ENCODE measurements at regions not wholly inside any gene's neighbourhood (a gene's known extent, or its start where the extent isn't known, plus 50 kb on each side); places are given as distances from the start of the nearest gene placed in this dataset.

- POLR2A ChIA-PET: no interaction called here
- TF ChIP-seq NRF1 (conservative IDR thresholded peaks at IDR 0.05 in 1 of 2, IDR thresholded peaks at IDR 0.05 in 1 of 2): no peak
- TF ChIP-seq ZNF280A (IDR thresholded peaks at IDR 0.05; ENCODE audit: low read depth, partially characterized antibody): no peak
- no peak for TF ChIP-seq SIN3A (IDR thresholded peaks at IDR 0.05; ENCODE audit: borderline replicate concordance in 2 of 2, control insufficient read depth in 1 of 2, low read depth in 2 of 2, low read length in 2 of 2)
- TF ChIP-seq ZNF75A (CRISPR knock-in tag; IDR thresholded peaks at IDR 0.05): no peak
- no peak for TF ChIP-seq NR3C1 (CRISPR knock-in tag; IDR thresholded peaks at IDR 0.05)
- no peak for TF ChIP-seq NR4A1 (CRISPR knock-in tag; IDR thresholded peaks at IDR 0.05)
- no peak for TF ChIP-seq NR4A1 (tag; IDR thresholded peaks at IDR 0.05)
- no peak for TF ChIP-seq CEBPZ (IDR thresholded peaks at IDR 0.05; ENCODE audit: borderline replicate concordance, low read depth, low read length)
- TF ChIP-seq JUN (IDR thresholded peaks at IDR 0.05; ENCODE audit: borderline replicate concordance, low read depth, low read length): no peak
- TF ChIP-seq JUN (CRISPR knock-in tag; IDR thresholded peaks at IDR 0.05; ENCODE audit: borderline replicate concordance): no peak
- TF ChIP-seq ZNF561 (CRISPR knock-in tag; conservative IDR thresholded peaks at IDR 0.05): no peak
- TF ChIP-seq GTF2A2 (tag; IDR thresholded peaks at IDR 0.05): no peak
- TF ChIP-seq ATF3 (IDR thresholded peaks at IDR 0.05): no peak
- no peak for TF ChIP-seq ATF3 (CRISPR knock-in tag; conservative IDR thresholded peaks at IDR 0.05)
Measured at GRCh38 chr4:111999801-112000200, 145.5 kb upstream of the FAM241A start.

More at GRCh38 chr4:111999801-112000200, 145.5 kb upstream of the FAM241A start:
- no peak for DNase-seq (ENCODE audit: extremely low read depth in 1 of 4, low spot score in 3 of 4)
- no peaks in the 10 kb centered on the region for H4K20me1 ChIP-seq (replicated peaks; ENCODE audit: control insufficient read depth, insufficient read depth, low read length)
- in situ Hi-C loops (cut with MboI): no loop called here
- no peak for FAIRE-seq
- BruUV-seq (replicated peaks): no TSS peak
- ATAC-seq: no peak
- H3K9ac ChIP-seq (ENCODE audit: insufficient read depth in 1 of 2, low read depth in 2 of 2, low read length in 2 of 2): no peak overlapping the region
- H3K4me1 ChIP-seq (replicated peaks in 1 of 2; ENCODE audit: control insufficient read depth in 2 of 2, insufficient read depth in 2 of 2, low read length in 2 of 2): no peaks in the 10 kb centered on the region
- CTCF ChIA-PET (ENCODE audit: low intra/inter-chr PET ratio): no interaction called here
- no peaks in the 10 kb centered on the region for H3K36me3 ChIP-seq (ENCODE audit: control insufficient read depth, insufficient read depth, low read length)
- no peak overlapping the region for H2AFZ ChIP-seq (ENCODE audit: low read depth, low read length)
- no peaks in the 10 kb centered on the region for H3K27me3 ChIP-seq (ENCODE audit: control insufficient read depth in 2 of 2, insufficient read depth in 2 of 2, low read length in 2 of 2)
- intact Hi-C loops (cut with micrococcal nuclease): no loop called here
- no peak overlapping the region for H3K4me2 ChIP-seq (ENCODE audit: insufficient read depth, low read length)
- no peak overlapping the region for H3K4me3 ChIP-seq
- no peaks in the 10 kb centered on the region for H3K9me3 ChIP-seq (replicated peaks; ENCODE audit: control insufficient read depth, insufficient read depth, low read depth, low read length)
- H3K79me2 ChIP-seq (ENCODE audit: control insufficient read depth, insufficient read depth, low read length): no peaks in the 10 kb centered on the region
- no peak overlapping the region for H3K27ac ChIP-seq (ENCODE audit: extremely low read depth, low read depth, low read length)
- WGBS (ENCODE audit: insufficient coverage, low coverage, missing lambda C conversion rate): 2% methylated on average over 3 of the region's 3 CpGs
- H3K9me1 ChIP-seq (ENCODE audit: control insufficient read depth, insufficient read depth, low read length): no peaks in the 10 kb centered on the region
